Esophagus muscularis mucosa (tissue), 4 donors: ENCODE measurements at regions not wholly inside any gene's neighbourhood (a gene's known extent, or its start where the extent isn't known, plus 50 kb on each side); places are given as distances from the start of the nearest gene placed in this dataset.

Experiments
- DNase-seq: peaks from one replicate; pipeline ENCODE4 v3.0.0-alpha.2; 2017; ENCODE audit errors: extremely low spot score
- H3K27ac ChIP-seq, 4 donors: fragments of 200-600 bp; sonication (generic); replicated peaks in 1 of 4; 1 replicate in 3 of 4; 2 replicates in 1 of 4; pipeline ENCODE4 v1.5.1; 2016 to 2019; ENCODE audit warnings: mild to moderate bottlenecking in 1 of 4
- H3K27me3 ChIP-seq, 4 donors: fragments of 200-600 bp; sonication (generic); one replicate each; pipeline versions ENCODE4 v1.5.1 to v1.6.0; 2016 to 2019
- H3K36me3 ChIP-seq, 4 donors: fragments of 200-600 bp; sonication (generic); one replicate each; pipeline ENCODE4 v1.5.1; 2016 to 2019
- H3K4me1 ChIP-seq, 4 donors: fragments of 200-600 bp; sonication (generic); one replicate each; pipeline ENCODE4 v1.5.1; 2016 to 2019
- H3K4me3 ChIP-seq, 4 donors: fragments of 200-600 bp; sonication (generic); 1 replicate in 2 of 4; 2 replicates in 2 of 4; pipeline ENCODE4 v1.5.1; 2016 to 2019; ENCODE audit warnings: mild to moderate bottlenecking in 4 of 4, moderate library complexity in 1 of 4
- H3K9me3 ChIP-seq, 4 donors: fragments of 200-600 bp; sonication (generic); 1 replicate in 3 of 4; 2 replicates in 1 of 4; pipeline ENCODE4 v1.5.1; 2016 to 2019
- EP300 ChIP-seq: sonication (generic); formaldehyde crosslinking; IDR thresholded peaks from one replicate; pipeline ENCODE4 v1.6.1; 2017; ENCODE audit warnings: antibody characterized with exemption
- POLR2A ChIP-seq: fragments of 450-650 bp; IDR thresholded peaks from one replicate; pipeline ENCODE4 v1.6.1; 2017; ENCODE audit warnings: antibody characterized with exemption, moderate library complexity, mild to moderate bottlenecking, low read depth
- POLR2AphosphoS5 ChIP-seq, 2 donors: sonication (generic); formaldehyde crosslinking; IDR thresholded peaks; one replicate each; pipeline ENCODE4 v1.6.1; 2017; ENCODE audit warnings: antibody characterized with exemption in 2 of 2
- WGBS: methylation state at CpG from one replicate; pipeline ENCODE4 v1.1.5; 2018; 5-methylcytosine and 5-hydroxymethylcytosine counted together
- intact Hi-C: fragments of 100-400 bp; cut with DNase I; formaldehyde crosslinking; loops from one replicate; pipeline ENCODE4 v1.15.1; 2023
- TF ChIP-seq, protein P1 (sequence below), 3 experiments: fragments of 200-600 bp in 2 of 3; fragments of 450-650 bp in 1 of 3; sonication (generic) in 2 of 3; IDR thresholded peaks; one replicate each; pipeline ENCODE4 v1.5.1; 2017 to 2019; ENCODE audit warnings: antibody characterized with exemption in 3 of 3, mild to moderate bottlenecking in 2 of 3, moderate library complexity in 1 of 3

- H3K27me3 ChIP-seq, result no peaks in the 10 kb centered on the region
- peaks cover 0 to 7% (median 0%) of the 10 kb centered on the region in 4 donors for H3K9me3 ChIP-seq
- H3K4me1 ChIP-seq, result no peaks in the 10 kb centered on the region
- no peak overlapping the region for H3K27ac ChIP-seq
- 93% methylated on average over 3 of the region's 3 CpGs for WGBS
- no peak overlapping the region for H3K4me3 ChIP-seq
- intact Hi-C loops, result no loop called here
- no peak for TF ChIP-seq POLR2A
- no peak for TF ChIP-seq POLR2AphosphoS5 (IDR thresholded peaks at IDR 0.05)
- no peak for TF ChIP-seq EP300
- TF ChIP-seq, protein P1, sequence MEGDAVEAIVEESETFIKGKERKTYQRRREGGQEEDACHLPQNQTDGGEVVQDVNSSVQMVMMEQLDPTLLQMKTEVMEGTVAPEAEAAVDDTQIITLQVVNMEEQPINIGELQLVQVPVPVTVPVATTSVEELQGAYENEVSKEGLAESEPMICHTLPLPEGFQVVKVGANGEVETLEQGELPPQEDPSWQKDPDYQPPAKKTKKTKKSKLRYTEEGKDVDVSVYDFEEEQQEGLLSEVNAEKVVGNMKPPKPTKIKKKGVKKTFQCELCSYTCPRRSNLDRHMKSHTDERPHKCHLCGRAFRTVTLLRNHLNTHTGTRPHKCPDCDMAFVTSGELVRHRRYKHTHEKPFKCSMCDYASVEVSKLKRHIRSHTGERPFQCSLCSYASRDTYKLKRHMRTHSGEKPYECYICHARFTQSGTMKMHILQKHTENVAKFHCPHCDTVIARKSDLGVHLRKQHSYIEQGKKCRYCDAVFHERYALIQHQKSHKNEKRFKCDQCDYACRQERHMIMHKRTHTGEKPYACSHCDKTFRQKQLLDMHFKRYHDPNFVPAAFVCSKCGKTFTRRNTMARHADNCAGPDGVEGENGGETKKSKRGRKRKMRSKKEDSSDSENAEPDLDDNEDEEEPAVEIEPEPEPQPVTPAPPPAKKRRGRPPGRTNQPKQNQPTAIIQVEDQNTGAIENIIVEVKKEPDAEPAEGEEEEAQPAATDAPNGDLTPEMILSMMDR (IDR thresholded peaks at IDR 0.05), result no peak
- H3K36me3 ChIP-seq, result no peaks in the 10 kb centered on the region
- DNase-seq, result no peak
These were observed 295.9 kb upstream of the SOX4 start for GRCh38 chr6:21297665-21298064.

GRCh38 chr6:21299216-21299615, 294.3 kb upstream of the SOX4 start:
- Histone ChIP-seq H3K4me1 (no peaks in the 10 kb centered on the region), H3K27ac (no peak overlapping the region), H3K4me3 (no peak overlapping the region), H3K36me3 (no peaks in the 10 kb centered on the region), H3K9me3 (peaks cover 0 to 7% (median 3%) of the 10 kb centered on the region in 4 donors), H3K27me3 (no peaks in the 10 kb centered on the region)
- no peak for TF ChIP-seq POLR2AphosphoS5 (IDR thresholded peaks at IDR 0.05)
- TF ChIP-seq, protein P1 (IDR thresholded peaks at IDR 0.05), result no peak
- DNase-seq, result no peak
- 72% methylated on average over 2 of the region's 2 CpGs for WGBS
- intact Hi-C loops, result no loop called here

DNA sequence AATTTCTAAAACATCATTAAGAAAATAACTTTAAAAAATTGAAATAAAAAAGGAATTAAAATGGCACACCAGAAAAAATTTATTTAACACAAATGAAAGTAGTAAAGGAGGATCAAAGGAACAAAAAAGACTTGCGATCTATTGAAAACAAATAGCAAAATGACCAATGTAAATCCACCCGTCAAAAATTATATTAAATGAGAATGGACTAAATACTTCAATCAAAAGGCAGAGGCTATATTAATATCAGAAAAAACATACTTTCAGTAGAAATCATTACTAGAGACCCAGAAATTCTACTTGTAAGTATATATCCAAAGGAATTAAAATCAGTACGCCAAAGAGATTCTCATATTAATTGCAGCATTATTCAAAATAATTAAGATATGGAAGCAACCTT, 293.1 kb upstream of the SOX4 start:
- WGBS, result 94% methylated on average over 3 of the region's 3 CpGs
- Histone ChIP-seq H3K27ac (no peak overlapping the region), H3K27me3 (no peaks in the 10 kb centered on the region), H3K4me1 (no peaks in the 10 kb centered on the region), H3K36me3 (no peaks in the 10 kb centered on the region), H3K9me3 (peaks cover 0 to 7% (median 3%) of the 10 kb centered on the region in 4 donors), H3K4me3 (no peak overlapping the region)
- no peak for DNase-seq
- TF ChIP-seq POLR2AphosphoS5 (IDR thresholded peaks at IDR 0.05) (no peak), EP300 (no peak), POLR2A (no peak)
- TF ChIP-seq, protein P1 (IDR thresholded peaks at IDR 0.05), result no peak
- intact Hi-C loops, result no loop called here

GRCh38 chr6:21305893-21306332, 287.6 kb upstream of the SOX4 start:
- no peak for DNase-seq
- no peak for TF ChIP-seq POLR2A
- TF ChIP-seq, protein P1 (IDR thresholded peaks at IDR 0.05), result no peak
- no peak for TF ChIP-seq POLR2AphosphoS5 (IDR thresholded peaks at IDR 0.05)
- TF ChIP-seq EP300, result no peak
- 88% methylated on average over 2 of the region's 2 CpGs for WGBS

GRCh38 chr6:21306546-21306945, 287.0 kb upstream of the SOX4 start:
- intact Hi-C loops, result no loop called here
- DNase-seq, result no peak
- peaks cover 0 to 6% (median 0%) of the 10 kb centered on the region in 4 donors for H3K9me3 ChIP-seq
- no peaks in the 10 kb centered on the region for H3K4me1 ChIP-seq
- no peak overlapping the region for H3K27ac ChIP-seq
- 73% methylated on average over 4 of the region's 4 CpGs for WGBS
- H3K27me3 ChIP-seq, result no peaks in the 10 kb centered on the region
- H3K4me3 ChIP-seq, result no peak overlapping the region
- TF ChIP-seq POLR2A (no peak), POLR2AphosphoS5 (IDR thresholded peaks at IDR 0.05) (no peak), EP300 (no peak)
- TF ChIP-seq, protein P1 (IDR thresholded peaks at IDR 0.05), result no peak
- H3K36me3 ChIP-seq, result no peaks in the 10 kb centered on the region

More at GRCh38 chr6:21305893-21306332, 287.6 kb upstream of the SOX4 start:
- Histone ChIP-seq H3K36me3 (no peaks in the 10 kb centered on the region), H3K27ac (no peak overlapping the region), H3K27me3 (no peaks in the 10 kb centered on the region), H3K9me3 (peaks cover 0 to 6% (median under 1%) of the 10 kb centered on the region in 4 donors), H3K4me1 (no peaks in the 10 kb centered on the region), H3K4me3 (no peak overlapping the region)
- intact Hi-C loops, result no loop called here
